D721Med (cell line): ENCODE measurements at regions not wholly inside any gene's neighbourhood (a gene's known extent, or its start where the extent isn't known, plus 50 kb on each side); places are given as distances from the start of the nearest gene placed in this dataset.

Experiments used
- DNase-seq: peaks from one replicate; pipeline ENCODE4 v3.0.0; 2011; ENCODE audit warnings: low spot score; ENCODE audit not compliant: insufficient read length
- FAIRE-seq: peaks from 2 replicates; lab custom pipeline; 2011; peaks lifted over from hg19 to GRCh38; lab: Jason Lieb, UNC
- TF ChIP-seq, protein P1 (sequence below): IDR thresholded peaks from 2 replicates; pipeline ENCODE4 v1.5.1; 2012; ENCODE audit warnings: mild to moderate bottlenecking, control low read depth; ENCODE audit not compliant: insufficient read depth; ENCODE audit errors: missing control alignments

DNA sequence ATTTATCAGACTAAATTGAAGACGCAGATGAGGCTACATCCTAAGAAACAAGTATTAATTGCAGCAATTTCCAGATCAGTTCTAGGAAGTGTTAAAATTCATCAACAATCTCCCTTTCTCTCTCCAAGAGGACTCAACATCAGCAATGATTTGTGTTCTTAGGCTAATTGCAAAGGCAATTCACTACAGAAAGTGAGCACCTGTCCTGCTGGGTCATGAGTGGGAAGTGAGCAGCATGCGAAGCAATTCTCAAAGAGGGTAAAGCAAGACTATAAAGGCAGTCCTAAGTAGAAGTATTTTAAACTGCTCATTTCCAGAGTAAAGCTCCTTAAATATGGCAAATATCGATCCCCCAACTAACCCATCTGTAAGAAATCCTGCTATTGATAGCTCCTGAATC lies 1191.0 kb upstream of the ALCAM start:
- DNase-seq (no peak), FAIRE-seq (no peak)
- TF ChIP-seq, protein P1, sequence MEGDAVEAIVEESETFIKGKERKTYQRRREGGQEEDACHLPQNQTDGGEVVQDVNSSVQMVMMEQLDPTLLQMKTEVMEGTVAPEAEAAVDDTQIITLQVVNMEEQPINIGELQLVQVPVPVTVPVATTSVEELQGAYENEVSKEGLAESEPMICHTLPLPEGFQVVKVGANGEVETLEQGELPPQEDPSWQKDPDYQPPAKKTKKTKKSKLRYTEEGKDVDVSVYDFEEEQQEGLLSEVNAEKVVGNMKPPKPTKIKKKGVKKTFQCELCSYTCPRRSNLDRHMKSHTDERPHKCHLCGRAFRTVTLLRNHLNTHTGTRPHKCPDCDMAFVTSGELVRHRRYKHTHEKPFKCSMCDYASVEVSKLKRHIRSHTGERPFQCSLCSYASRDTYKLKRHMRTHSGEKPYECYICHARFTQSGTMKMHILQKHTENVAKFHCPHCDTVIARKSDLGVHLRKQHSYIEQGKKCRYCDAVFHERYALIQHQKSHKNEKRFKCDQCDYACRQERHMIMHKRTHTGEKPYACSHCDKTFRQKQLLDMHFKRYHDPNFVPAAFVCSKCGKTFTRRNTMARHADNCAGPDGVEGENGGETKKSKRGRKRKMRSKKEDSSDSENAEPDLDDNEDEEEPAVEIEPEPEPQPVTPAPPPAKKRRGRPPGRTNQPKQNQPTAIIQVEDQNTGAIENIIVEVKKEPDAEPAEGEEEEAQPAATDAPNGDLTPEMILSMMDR: no peak

DNA sequence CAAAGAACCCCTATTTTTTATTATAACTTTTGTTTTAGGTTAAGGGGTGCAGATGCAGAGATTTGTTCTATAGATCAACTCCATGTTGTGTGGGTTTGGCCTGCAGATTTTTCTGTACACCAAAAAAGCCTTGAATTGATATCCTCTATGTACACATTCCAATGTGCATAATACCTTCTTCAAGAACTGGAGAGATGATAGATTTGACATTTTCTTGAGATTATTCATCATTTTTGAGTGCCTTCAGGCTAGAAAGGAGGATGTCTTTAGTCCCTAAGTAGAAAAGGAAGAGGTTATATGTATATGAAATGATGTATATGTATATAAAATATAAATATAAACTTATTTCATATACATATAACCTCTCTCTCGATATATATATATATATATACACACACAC lies 1190.0 kb upstream of the ALCAM start:
- FAIRE-seq (no peak), DNase-seq (no peak)
- TF ChIP-seq, protein P1: no peak

DNA sequence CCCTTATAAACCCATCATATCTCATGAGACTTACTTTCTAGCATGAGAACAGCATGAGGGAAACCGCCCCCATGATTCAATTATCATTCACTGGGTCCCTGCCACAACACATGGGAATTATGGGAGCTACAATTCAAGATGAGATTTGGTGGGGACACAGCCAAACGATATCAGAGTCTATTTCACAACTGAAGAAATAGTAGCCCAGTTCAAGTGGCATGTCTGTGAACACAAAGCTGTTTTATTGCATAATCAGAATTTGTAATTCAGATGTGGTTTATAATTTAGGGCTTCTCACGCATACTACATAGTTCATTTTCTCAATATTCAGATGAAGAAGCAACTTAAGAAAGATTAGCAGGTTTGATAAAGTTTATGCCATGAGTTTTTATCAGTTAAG lies 1188.0 kb upstream of the ALCAM start:
- FAIRE-seq (no peak), DNase-seq (no peak)
- TF ChIP-seq, protein P1: no peak

DNA sequence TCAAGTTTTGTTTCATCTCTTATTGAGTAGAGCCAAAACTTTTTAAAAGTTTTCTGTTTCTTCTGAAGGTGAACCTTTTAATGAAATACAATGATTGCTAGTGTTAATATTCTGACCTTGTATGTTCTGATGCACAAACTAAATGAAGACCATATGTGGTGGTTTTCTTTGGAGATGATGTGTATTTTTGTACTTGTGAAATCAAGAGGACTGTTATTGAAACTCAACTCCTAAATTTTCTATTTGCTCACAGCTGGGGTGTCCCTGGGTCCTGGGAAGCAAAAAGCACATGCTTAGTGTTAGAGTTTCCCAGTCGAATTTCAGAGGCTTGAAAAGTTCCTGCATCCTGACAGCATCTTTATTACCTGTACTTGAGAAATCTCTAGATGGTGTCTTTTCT lies 1185.8 kb upstream of the ALCAM start:
- TF ChIP-seq, protein P1: no peak
- FAIRE-seq (no peak), DNase-seq (no peak)

DNA sequence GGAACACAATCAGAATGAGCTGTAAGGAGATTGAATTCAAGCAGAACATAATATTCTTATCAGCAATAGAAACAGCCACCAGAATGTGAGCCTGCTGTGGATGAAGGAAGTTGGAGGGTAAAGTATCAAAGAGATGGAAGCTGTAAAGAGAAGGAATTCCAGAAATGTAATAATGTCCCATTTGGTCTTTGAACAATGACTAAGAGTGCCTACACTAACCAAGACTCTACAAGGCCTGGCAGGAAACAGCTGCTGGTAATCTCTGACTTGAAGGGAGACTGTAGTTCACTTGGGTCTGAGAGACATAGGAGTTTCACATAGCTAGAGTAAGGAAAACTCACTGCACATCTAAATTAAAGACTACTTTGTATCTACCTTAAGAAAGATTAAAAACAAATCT lies 1176.0 kb upstream of the ALCAM start:
- TF ChIP-seq, protein P1: no peak
- DNase-seq (no peak), FAIRE-seq (no peak)

DNA sequence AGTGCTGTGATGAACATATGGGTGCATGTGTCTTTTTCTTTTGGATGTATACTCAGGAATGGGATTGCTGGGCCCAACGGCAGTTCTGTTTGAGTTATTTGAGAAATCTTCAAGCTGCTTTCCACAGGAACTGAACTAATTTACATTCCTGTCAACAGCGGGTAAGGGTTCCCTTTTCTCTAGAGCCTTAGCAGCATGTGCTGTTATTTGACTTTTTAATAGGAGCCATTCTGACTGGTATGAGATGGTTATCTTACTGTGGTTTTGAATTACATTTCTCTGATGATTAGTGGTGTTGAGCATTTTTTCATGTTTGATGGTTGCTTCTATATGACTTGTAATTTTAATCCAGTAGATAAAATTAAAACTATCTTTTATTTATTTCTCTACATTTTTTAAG lies 1168.6 kb upstream of the ALCAM start:
- TF ChIP-seq, protein P1: no peak
- DNase-seq (no peak), FAIRE-seq (no peak)

DNA sequence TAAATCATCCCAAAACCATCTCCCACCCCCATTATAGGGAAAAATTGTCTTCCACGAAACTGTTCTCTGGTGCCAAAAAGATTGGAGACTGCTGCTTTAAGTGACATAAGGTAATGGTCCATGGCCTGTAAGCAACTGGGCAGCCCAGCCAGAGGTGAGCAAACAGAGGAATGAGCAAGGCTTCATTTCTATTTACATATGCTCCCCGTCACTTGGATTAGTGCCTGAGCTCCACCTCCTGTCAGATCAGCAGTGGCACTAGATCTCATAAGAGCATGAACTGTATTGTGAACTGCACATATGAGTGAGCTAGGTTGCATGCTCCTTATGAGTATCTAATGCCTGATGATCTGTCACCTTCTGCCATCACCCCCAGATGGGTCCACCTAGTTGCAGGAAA lies 1159.8 kb upstream of the ALCAM start:
- FAIRE-seq (no peak), DNase-seq (no peak)
- TF ChIP-seq, protein P1: no peak
